Cerebellar nuclear complex (tissue), 1 donor: ENCODE measurements at regions not wholly inside any gene's neighbourhood (a gene's known extent, or its start where the extent isn't known, plus 50 kb on each side); places are given as distances from the start of the nearest gene placed in this dataset.
"Not testable (repeated sequence)": the region's sequence is repeated elsewhere in the genome, so short reads cannot be mapped to it uniquely, and the experiment has no call there.

Experiments
- DNase-seq, 2 experiments: peaks; one replicate each; lab custom pipeline; 2025; lab: John Stamatoyannopoulos, UW

DNA sequence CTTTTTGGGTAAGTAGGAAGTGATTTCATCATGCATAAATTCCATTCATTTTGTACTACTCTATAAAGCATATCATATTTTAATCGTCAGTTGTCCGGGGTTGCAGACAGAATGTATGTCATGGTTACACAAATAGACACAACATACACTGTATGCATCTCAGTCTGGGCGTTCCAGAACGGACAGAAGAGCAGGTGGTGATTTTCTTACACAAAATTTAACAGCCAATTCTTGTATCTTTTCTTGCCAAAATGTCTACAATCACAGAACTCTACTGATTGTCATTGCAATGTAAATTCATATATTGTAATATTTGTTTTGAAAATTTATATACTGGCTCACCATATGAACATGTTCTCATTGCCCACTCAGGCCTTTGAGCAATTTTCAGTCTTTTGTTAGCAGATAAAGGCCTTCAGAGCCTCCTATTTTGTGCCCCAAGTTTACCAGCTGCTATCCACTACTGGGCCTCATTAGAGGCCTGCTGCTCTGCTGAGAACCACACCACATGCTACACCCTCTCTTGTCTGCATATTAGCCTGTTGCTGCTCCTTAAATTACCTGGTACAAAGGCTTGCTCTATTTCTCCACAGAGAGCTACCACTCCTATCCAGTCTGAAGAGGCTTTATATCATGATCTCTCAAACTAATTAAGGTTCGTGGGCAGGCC lies 61.5 kb downstream of the PRDM13 start:
- DNase-seq: no peak

GRCh38 chr6:99689916-99690685 lies 83.5 kb downstream of the PRDM13 start:
- no peak for DNase-seq

DNA sequence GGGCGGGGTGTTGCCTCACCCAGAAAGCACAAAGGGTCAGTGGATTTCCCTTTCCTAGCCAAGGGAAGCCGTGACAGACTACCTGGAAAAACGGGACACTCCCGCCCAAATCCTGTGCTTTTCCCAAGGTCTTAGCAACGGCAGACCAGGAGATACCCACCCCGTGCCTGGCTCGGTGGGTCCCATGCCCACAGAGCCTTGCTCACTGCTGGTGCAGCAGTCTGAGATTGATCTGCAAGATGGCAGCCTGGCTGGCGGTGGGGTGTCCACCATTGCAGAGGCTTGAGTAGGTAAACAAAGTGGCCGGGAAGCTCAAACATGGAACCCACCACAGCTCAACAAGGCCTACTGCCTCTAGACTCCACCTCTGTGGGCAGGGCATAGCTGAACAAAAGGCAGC lies 95.7 kb downstream of the PRDM13 start:
- DNase-seq: not testable (repeated sequence)

DNA sequence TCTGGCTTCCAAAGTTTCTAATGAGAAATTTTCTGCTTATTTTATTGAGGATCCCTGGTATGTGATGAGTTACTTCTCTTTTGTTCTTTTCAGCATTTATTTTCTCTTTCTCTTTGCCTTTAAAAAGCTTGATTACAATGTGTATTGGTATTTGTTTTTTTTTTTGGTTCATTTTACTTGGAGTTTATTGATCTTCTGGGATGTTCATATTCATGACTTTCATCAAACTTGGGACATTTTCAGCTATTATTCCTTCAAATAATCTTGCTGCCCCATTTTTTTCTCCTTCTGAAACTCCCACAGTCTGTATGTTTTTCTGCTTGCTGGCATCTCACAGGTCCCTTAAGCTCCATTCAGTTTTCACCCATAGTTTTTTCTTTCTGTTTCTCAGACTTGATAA lies 102.4 kb downstream of the PRDM13 start:
- no peak for DNase-seq

- no peak for DNase-seq
Measured at GRCh38 chr6:99711302-99711701, 104.7 kb downstream of the PRDM13 start.

DNA sequence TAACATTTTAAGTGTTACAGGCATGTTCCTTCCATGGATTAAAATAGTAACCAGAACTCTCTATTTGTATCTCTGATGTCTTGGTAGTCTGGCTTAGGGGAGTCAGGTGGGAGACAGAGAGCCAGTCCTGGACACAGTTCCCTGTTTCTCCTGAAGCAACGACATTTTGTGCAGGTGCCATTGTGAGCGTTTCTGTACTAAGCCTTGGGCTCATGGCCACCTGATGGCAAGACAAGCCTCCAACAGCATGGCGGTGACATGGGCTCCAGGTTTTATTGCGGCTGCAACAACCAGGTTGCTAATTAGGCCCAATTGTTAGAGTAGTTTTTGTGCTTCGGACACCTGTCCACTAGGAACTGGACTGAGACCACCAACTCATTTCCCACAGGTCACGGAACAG lies 105.3 kb downstream of the PRDM13 start:
- DNase-seq: no peak

DNA sequence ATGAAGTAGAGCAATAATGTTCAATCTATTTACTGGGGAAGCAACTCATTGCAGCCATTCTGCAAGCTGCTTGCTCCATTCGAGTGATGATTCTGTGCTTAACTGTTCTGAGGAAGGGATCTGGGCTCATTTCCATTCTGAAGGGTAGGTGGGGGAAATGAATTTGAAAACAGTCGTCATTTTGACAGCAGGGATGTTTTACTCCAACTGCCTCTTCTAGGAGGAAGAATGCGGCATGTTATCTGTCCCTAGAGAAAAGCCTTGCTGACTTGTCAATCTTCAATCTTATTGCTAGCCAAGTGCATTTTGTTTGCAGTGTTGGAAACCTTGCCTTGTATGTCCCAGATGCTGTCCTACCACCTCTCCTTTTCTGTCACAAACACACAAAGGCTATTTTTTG lies 105.9 kb downstream of the PRDM13 start:
- no peak for DNase-seq

- DNase-seq: not testable (repeated sequence)
Measured at GRCh38 chr6:99722043-99722442, 115.4 kb downstream of the PRDM13 start.

GRCh38 chr6:99730237-99730636 lies 123.6 kb downstream of the PRDM13 start:
- not testable (repeated sequence) for DNase-seq

- no peak for DNase-seq
Measured at GRCh38 chr6:99736302-99736701, 129.7 kb downstream of the PRDM13 start.

GRCh38 chr6:99739526-99739925 lies 132.9 kb downstream of the PRDM13 start:
- peak; percentile 86 to 94 for DNase-seq

- DNase-seq: no peak
Measured at GRCh38 chr6:99741092-99741491, 134.5 kb downstream of the PRDM13 start.

- DNase-seq: no peak
Measured at GRCh38 chr6:99743647-99744046, 137.0 kb downstream of the PRDM13 start.

DNA sequence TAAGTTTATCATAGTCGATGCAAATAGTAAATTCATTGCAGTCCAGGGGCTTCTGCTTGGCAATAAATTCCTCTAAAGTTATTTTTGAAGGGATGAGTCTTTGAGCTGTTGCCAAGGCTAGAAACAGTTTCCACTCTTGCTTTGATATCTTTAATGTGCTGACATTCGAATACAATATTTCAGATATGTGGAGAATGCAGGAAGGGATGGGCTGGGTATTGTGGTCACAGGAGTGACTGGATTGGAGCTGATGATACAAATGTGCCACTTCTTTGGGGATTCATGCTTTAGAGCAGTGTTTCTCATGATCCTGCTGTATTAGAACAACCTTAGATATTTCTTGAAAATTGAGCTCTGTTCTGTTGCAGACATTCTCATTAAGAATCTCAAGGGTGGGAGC lies 139.0 kb downstream of the PRDM13 start:
- DNase-seq: no peak

GRCh38 chr6:99746261-99746895 lies 139.7 kb downstream of the PRDM13 start:
- DNase-seq: peak in 1 of 2 experiments; percentile 62

GRCh38 chr6:99761711-99762110 lies 155.1 kb downstream of the PRDM13 start:
- no peak for DNase-seq

DNA sequence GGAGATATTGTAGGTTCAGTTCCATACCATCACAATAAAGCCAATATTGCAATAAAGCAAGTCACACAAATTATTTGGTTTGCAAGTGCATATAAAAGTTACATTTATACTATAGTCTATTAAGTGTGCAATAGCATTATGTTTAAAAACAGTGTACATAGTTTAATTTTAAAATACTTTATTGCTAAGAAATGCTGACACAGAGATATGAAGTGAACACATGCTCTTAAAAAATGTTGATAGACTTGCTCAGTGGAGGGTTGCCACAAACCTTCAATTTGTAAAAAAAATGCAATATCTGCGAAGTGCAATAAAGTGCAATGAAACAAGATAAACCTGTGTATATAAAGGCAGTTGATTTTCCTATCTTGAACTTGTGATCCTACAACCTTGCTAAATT lies 161.5 kb downstream of the PRDM13 start:
- DNase-seq: no peak

- no peak for DNase-seq
Measured at GRCh38 chr6:99779631-99780555, 173.3 kb downstream of the PRDM13 start.

DNA sequence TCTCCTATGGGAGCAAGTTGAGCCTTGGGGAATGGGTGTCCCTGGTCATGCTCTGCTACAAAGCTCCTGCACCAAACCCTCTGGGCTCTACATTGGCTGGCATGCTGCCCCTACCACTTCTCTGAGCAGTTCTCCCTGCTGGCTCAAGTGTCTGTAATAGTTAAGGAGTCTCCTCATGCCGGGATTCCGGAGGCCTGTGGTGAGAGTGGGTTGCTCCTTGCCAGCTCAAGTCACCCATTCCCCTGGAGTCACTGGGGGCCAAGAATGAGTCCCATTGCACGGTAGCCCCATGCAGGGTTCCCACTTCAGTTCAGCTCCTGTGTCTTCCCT lies 173.9 kb downstream of the PRDM13 start:
- DNase-seq: no peak

DNA sequence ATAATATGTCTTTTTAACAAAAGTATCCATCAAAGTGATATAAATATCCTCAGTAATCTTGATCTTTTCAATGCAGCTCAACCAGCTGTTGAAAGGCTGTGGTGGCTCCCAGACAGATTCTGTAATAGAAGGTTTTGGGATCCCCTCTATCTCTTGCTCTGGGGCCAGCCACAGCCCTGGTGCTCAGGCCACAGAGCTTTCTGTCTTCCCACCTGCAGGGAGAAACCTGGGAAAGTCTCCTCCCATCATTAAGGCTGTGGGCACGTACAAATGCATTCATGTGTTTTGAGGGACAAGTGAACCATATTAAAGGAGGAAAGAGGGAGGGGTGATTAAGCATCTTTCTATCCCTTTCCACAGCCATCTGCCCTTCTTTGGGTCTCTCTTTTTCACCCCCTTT lies 183.1 kb downstream of the PRDM13 start:
- no peak for DNase-seq

- DNase-seq: no peak
Measured at GRCh38 chr6:99790679-99791078, 184.0 kb downstream of the PRDM13 start.

- no peak for DNase-seq
Measured at GRCh38 chr6:99801805-99802204, 192.2 kb downstream of the MCHR2 start.
